ENCODE measurements at regions not wholly inside any gene's neighbourhood (a gene's known extent, or its start where the extent isn't known, plus 50 kb on each side); places are given as distances from the start of the nearest gene placed in this dataset.

- no peak for TF ChIP-seq CTCF (conservative IDR thresholded peaks at IDR 0.05)
- H3K27ac Mint-ChIP-seq: no peak overlapping the region
- no peak overlapping the region for H3K4me3 Mint-ChIP-seq
- H3K4ac ChIP-seq (ENCODE audit: low read depth, low read length): no peak overlapping the region
- no peak overlapping the region for H4K5ac ChIP-seq (ENCODE audit: insufficient read length, low read depth, low read length)
- peaks cover 7% of the 10 kb centered on the region; the same call in 1 of the 2 replicates for H3K4me1 ChIP-seq (ENCODE audit: insufficient read depth, low read length)
- no peaks in the 10 kb centered on the region for H3K23me2 ChIP-seq (ENCODE audit: insufficient read length, low read depth, low read length, poor library complexity, severe bottlenecking)
- no CpG with 5 or more reads among the region's 2 CpGs for WGBS (ENCODE audit: extremely low coverage, insufficient read length, low lambda C conversion rate)
- no peak overlapping the region for H4K8ac ChIP-seq (replicated peaks; ENCODE audit: insufficient read length, low read depth, low read length)
- H3K23ac ChIP-seq (ENCODE audit: insufficient read length, low read depth, low read length): no peak overlapping the region
- peaks cover 0 to 2% (median 0%) of the 10 kb centered on the region in 3 experiments; a peak in 1 of 7 replicates for H3K36me3 Mint-ChIP-seq (ENCODE audit: insufficient read depth in 1 of 3, low read depth in 3 of 3)
- H3K4me1 Mint-ChIP-seq: peaks cover 21% of the 10 kb centered on the region in 2 experiments
- H3K27me3 ChIP-seq (ENCODE audit: insufficient read depth, low read length): no peaks in the 10 kb centered on the region
- no peaks in the 10 kb centered on the region for H3K9me3 ChIP-seq (ENCODE audit: control insufficient read depth, low read depth, low read length)
- H3K27ac ChIP-seq (ENCODE audit: insufficient read length, low read depth, low read length): no peak overlapping the region
- DNase-seq: no peak
- H2BK120ac ChIP-seq (ENCODE audit: low read depth, low read length, poor library complexity, severe bottlenecking): no peak overlapping the region
- no peak overlapping the region for H2AFZ ChIP-seq (ENCODE audit: low read length)
- no peak overlapping the region for H3K9ac ChIP-seq (ENCODE audit: extremely low read depth, insufficient read length, low read length)
- H2BK12ac ChIP-seq (ENCODE audit: insufficient read length, low read depth, low read length): no peak overlapping the region
- no peak overlapping the region for H3K56ac ChIP-seq (ENCODE audit: insufficient read length, low read depth, low read length)
- no peaks in the 10 kb centered on the region for H3K79me2 ChIP-seq (ENCODE audit: insufficient read depth, low read length)
- no peaks in the 10 kb centered on the region for H3K9me3 Mint-ChIP-seq
- no peak overlapping the region for H4K91ac ChIP-seq (ENCODE audit: insufficient read length, low read depth, low read length)
- H2BK5ac ChIP-seq (ENCODE audit: insufficient read length, low read length): no peak overlapping the region
- H4K20me1 ChIP-seq (ENCODE audit: control insufficient read depth, insufficient read depth, insufficient read length): no peaks in the 10 kb centered on the region
- H2BK20ac ChIP-seq (ENCODE audit: low read depth, low read length, poor library complexity, severe bottlenecking): no peak overlapping the region
- H2BK15ac ChIP-seq (ENCODE audit: low read depth, low read length): no peak overlapping the region
- H3K14ac ChIP-seq (ENCODE audit: insufficient read depth, low read length): no peak overlapping the region
- no peak overlapping the region for H3K18ac ChIP-seq (ENCODE audit: insufficient read length, low read depth, low read length)
- no peak overlapping the region for H2AK5ac ChIP-seq (ENCODE audit: insufficient read length, low read length)
- H3K79me1 ChIP-seq (ENCODE audit: insufficient read depth, low read depth, low read length, poor library complexity, severe bottlenecking): no peaks in the 10 kb centered on the region
- no peaks in the 10 kb centered on the region; the same call in 1 of the 2 replicates for H3K27me3 Mint-ChIP-seq (ENCODE audit: low read depth)
- no peak overlapping the region for H3K4me2 ChIP-seq (ENCODE audit: insufficient read depth, insufficient read length, low read length)
- no peak overlapping the region for H3T11ph ChIP-seq (ENCODE audit: low read length)
These were observed 480.9 kb upstream of the CD180 start for GRCh38 chr5:67677422-67677970.
